ENCODE measurements at regions not wholly inside any gene's neighbourhood (a gene's known extent, or its start where the extent isn't known, plus 50 kb on each side); places are given as distances from the start of the nearest gene placed in this dataset.

GRCh38 chr10:113431398-113432160, 121.3 kb upstream of the HABP2 start:
- WGBS, 2 donors, result 76 to 78% methylated on average over 16 of the region's 16 CpGs
- intact Hi-C loops (cut with DNase I), result no loop called here
- H3K4me3 ChIP-seq, result no peak overlapping the region
- H3K36me3 ChIP-seq, result no peaks in the 10 kb centered on the region
- DNase-seq, result no peak
- H3K9me3 ChIP-seq, result no peaks in the 10 kb centered on the region
- H3K4me1 ChIP-seq, result no peaks in the 10 kb centered on the region
- H3K27ac ChIP-seq, result no peak overlapping the region
- TF ChIP-seq POLR2A (IDR thresholded peaks at IDR 0.05) (no peak), EP300 (IDR thresholded peaks at IDR 0.05) (no peak), POLR2AphosphoS5 (IDR thresholded peaks at IDR 0.05) (no peak)
- TF ChIP-seq, protein P1, sequence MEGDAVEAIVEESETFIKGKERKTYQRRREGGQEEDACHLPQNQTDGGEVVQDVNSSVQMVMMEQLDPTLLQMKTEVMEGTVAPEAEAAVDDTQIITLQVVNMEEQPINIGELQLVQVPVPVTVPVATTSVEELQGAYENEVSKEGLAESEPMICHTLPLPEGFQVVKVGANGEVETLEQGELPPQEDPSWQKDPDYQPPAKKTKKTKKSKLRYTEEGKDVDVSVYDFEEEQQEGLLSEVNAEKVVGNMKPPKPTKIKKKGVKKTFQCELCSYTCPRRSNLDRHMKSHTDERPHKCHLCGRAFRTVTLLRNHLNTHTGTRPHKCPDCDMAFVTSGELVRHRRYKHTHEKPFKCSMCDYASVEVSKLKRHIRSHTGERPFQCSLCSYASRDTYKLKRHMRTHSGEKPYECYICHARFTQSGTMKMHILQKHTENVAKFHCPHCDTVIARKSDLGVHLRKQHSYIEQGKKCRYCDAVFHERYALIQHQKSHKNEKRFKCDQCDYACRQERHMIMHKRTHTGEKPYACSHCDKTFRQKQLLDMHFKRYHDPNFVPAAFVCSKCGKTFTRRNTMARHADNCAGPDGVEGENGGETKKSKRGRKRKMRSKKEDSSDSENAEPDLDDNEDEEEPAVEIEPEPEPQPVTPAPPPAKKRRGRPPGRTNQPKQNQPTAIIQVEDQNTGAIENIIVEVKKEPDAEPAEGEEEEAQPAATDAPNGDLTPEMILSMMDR (IDR thresholded peaks at IDR 0.05), result no peak
- H3K27me3 ChIP-seq, result no peaks in the 10 kb centered on the region

DNA sequence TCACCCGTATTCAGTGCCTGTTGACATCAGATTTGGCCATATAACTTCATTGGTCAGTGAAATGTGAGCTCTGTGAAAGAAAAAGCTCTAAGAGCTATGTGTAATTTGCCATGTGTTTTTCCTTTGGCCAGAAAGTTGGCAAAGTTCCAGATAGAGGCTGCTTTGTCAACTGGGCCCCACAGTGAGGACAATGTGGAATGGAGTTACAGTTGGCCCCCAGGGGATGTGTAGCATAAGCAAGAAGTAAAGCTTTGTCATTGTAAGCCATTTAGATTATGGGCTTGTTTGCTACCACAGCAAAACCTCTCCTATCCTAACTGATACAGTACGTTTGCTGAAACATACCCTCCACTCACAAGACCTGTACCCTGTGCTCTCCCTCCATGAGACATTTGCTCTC, 119.1 kb upstream of the HABP2 start:
- no peaks in the 10 kb centered on the region for H3K9me3 ChIP-seq
- TF ChIP-seq POLR2A (IDR thresholded peaks at IDR 0.05) (no peak), EP300 (IDR thresholded peaks at IDR 0.05) (no peak), POLR2AphosphoS5 (IDR thresholded peaks at IDR 0.05) (no peak)
- TF ChIP-seq, protein P1 (IDR thresholded peaks at IDR 0.05), result no peak
- no peaks in the 10 kb centered on the region for H3K27me3 ChIP-seq
- no peak overlapping the region for H3K27ac ChIP-seq
- intact Hi-C loops (cut with DNase I), result no loop called here
- H3K4me3 ChIP-seq, result no peak overlapping the region
- no peaks in the 10 kb centered on the region for H3K4me1 ChIP-seq
- 56 to 91% methylated on average over 2 of the region's 2 CpGs for WGBS, 2 donors
- H3K36me3 ChIP-seq, result no peaks in the 10 kb centered on the region
- DNase-seq, result no peak

GRCh38 chr10:113434315-113434714, 118.5 kb upstream of the HABP2 start:
- Histone ChIP-seq H3K27ac (no peak overlapping the region), H3K9me3 (no peaks in the 10 kb centered on the region), H3K27me3 (no peaks in the 10 kb centered on the region), H3K4me1 (no peaks in the 10 kb centered on the region), H3K36me3 (no peaks in the 10 kb centered on the region), H3K4me3 (no peak overlapping the region)
- 46 to 77% methylated on average over 3 of the region's 3 CpGs for WGBS, 2 donors
- intact Hi-C loops (cut with DNase I), result no loop called here
- TF ChIP-seq EP300 (IDR thresholded peaks at IDR 0.05) (no peak), POLR2AphosphoS5 (IDR thresholded peaks at IDR 0.05) (no peak), POLR2A (IDR thresholded peaks at IDR 0.05) (no peak)
- TF ChIP-seq, protein P1 (IDR thresholded peaks at IDR 0.05), result no peak
- no peak for DNase-seq

GRCh38 chr10:113434950-113435349, 117.9 kb upstream of the HABP2 start:
- no peaks in the 10 kb centered on the region for H3K4me1 ChIP-seq
- no peaks in the 10 kb centered on the region for H3K36me3 ChIP-seq
- TF ChIP-seq, protein P1 (IDR thresholded peaks at IDR 0.05), result no peak
- no peak for TF ChIP-seq POLR2AphosphoS5 (IDR thresholded peaks at IDR 0.05)
- no peak for TF ChIP-seq EP300 (IDR thresholded peaks at IDR 0.05)
- no peak for TF ChIP-seq POLR2A (IDR thresholded peaks at IDR 0.05)
- H3K27me3 ChIP-seq, result no peaks in the 10 kb centered on the region
- 89 to 93% methylated on average over 2 of the region's 2 CpGs for WGBS, 2 donors
- no peak for DNase-seq
- intact Hi-C loops (cut with DNase I), result no loop called here
- H3K9me3 ChIP-seq, result no peaks in the 10 kb centered on the region
- H3K4me3 ChIP-seq, result no peak overlapping the region
- no peak overlapping the region for H3K27ac ChIP-seq

DNA sequence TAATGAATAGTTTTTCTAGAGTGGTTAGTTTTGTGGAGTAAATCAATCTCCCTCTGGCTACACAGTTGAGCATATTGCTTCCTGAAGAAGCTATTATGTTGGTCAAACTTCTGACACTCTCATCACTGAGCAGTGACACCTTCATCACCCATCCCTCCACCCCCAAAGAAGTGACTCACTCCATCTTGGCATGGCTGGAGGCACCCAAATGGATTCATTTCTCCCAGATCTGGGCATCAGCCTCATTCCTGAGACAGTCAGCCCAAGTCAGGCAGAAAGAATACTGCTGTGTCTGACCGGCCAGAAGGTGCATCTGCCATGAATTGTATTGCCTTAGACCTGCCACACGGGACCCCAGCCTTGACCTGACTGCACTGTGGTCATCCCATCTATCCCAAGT, 117.0 kb upstream of the HABP2 start:
- H3K27me3 ChIP-seq, result no peaks in the 10 kb centered on the region
- no peak for DNase-seq
- no peak overlapping the region for H3K4me3 ChIP-seq
- H3K4me1 ChIP-seq, result no peaks in the 10 kb centered on the region
- no peak for TF ChIP-seq EP300 (IDR thresholded peaks at IDR 0.05)
- TF ChIP-seq POLR2A (IDR thresholded peaks at IDR 0.05), result no peak
- TF ChIP-seq, protein P1 (IDR thresholded peaks at IDR 0.05), result no peak
- no peak for TF ChIP-seq POLR2AphosphoS5 (IDR thresholded peaks at IDR 0.05)
- 80 to 82% methylated on average over 2 of the region's 2 CpGs for WGBS, 2 donors
- H3K36me3 ChIP-seq, result no peaks in the 10 kb centered on the region
- intact Hi-C loops (cut with DNase I), result no loop called here
- no peaks in the 10 kb centered on the region for H3K9me3 ChIP-seq
- no peak overlapping the region for H3K27ac ChIP-seq

All from sigmoid colon (tissue), 6 donors.